ENCODE measurements at regions not wholly inside any gene's neighbourhood (a gene's known extent, or its start where the extent isn't known, plus 50 kb on each side); places are given as distances from the start of the nearest gene placed in this dataset.

GRCh38 chr1:217072926-217073325 is 349.7 kb upstream of the ESRRG start:
- H3K27ac ChIP-seq (ENCODE audit: low read depth in 2 of 2, low read length in 1 of 2), result no peak overlapping the region
- H3K36me3 ChIP-seq (ENCODE audit: control insufficient read depth in 2 of 2, insufficient read depth in 2 of 2, low read length in 1 of 2), result no peaks in the 10 kb centered on the region
- H3K9me3 ChIP-seq (ENCODE audit: control insufficient read depth in 2 of 2, insufficient read depth in 1 of 2, low read depth in 1 of 2, low read length in 1 of 2), result no peaks in the 10 kb centered on the region
- H3K4me1 ChIP-seq (ENCODE audit: control insufficient read depth in 2 of 2, insufficient read depth in 2 of 2, low read length in 1 of 2), result no peaks in the 10 kb centered on the region
- H3K27me3 ChIP-seq (ENCODE audit: control insufficient read depth in 1 of 2, insufficient read depth in 2 of 2, low read length in 2 of 2), result no peaks in the 10 kb centered on the region
- H3K4me3 ChIP-seq (ENCODE audit: low read depth in 1 of 2, low read length in 2 of 2), result no peak overlapping the region
- WGBS, 2 donors, result 62 to 66% methylated on average over 1 of the region's 1 CpG

GRCh38 chr1:217067642-217068041 is 344.4 kb upstream of the ESRRG start:
- Histone ChIP-seq H3K4me1 (ENCODE audit: control insufficient read depth in 2 of 2, insufficient read depth in 2 of 2, low read length in 1 of 2) (no peaks in the 10 kb centered on the region), H3K4me3 (ENCODE audit: low read depth in 1 of 2, low read length in 2 of 2) (no peak overlapping the region), H3K27me3 (ENCODE audit: control insufficient read depth in 1 of 2, insufficient read depth in 2 of 2, low read length in 2 of 2) (no peaks in the 10 kb centered on the region), H3K36me3 (ENCODE audit: control insufficient read depth in 2 of 2, insufficient read depth in 2 of 2, low read length in 1 of 2) (no peaks in the 10 kb centered on the region), H3K27ac (ENCODE audit: low read depth in 2 of 2, low read length in 1 of 2) (no peak overlapping the region), H3K9me3 (ENCODE audit: control insufficient read depth in 2 of 2, insufficient read depth in 1 of 2, low read depth in 1 of 2, low read length in 1 of 2) (no peaks in the 10 kb centered on the region)
- 53 to 57% methylated on average over 1 of the region's 1 CpG for whole genome bisulfite sequencing, 2 donors

- no peaks in the 10 kb centered on the region for H3K27me3 ChIP-seq (ENCODE audit: control insufficient read depth in 1 of 2, insufficient read depth in 2 of 2, low read length in 2 of 2)
- no peaks in the 10 kb centered on the region for H3K36me3 ChIP-seq (ENCODE audit: control insufficient read depth in 2 of 2, insufficient read depth in 2 of 2, low read length in 1 of 2)
- no peak overlapping the region for H3K4me3 ChIP-seq (ENCODE audit: low read depth in 1 of 2, low read length in 2 of 2)
- no peaks in the 10 kb centered on the region for H3K9me3 ChIP-seq (ENCODE audit: control insufficient read depth in 2 of 2, insufficient read depth in 1 of 2, low read depth in 1 of 2, low read length in 1 of 2)
- 77 to 85% methylated on average over 3 of the region's 3 CpGs for WGBS, 2 donors
- H3K4me1 ChIP-seq (ENCODE audit: control insufficient read depth in 2 of 2, insufficient read depth in 2 of 2, low read length in 1 of 2), result no peaks in the 10 kb centered on the region
- no peak overlapping the region for H3K27ac ChIP-seq (ENCODE audit: low read depth in 2 of 2, low read length in 1 of 2)
These were observed 343.6 kb upstream of the ESRRG start for GRCh38 chr1:217066794-217067193.

GRCh38 chr1:217063172-217063908 is 340.1 kb upstream of the ESRRG start:
- Histone ChIP-seq H3K36me3 (ENCODE audit: control insufficient read depth in 2 of 2, insufficient read depth in 2 of 2, low read length in 1 of 2) (no peaks in the 10 kb centered on the region), H3K4me3 (ENCODE audit: low read depth in 1 of 2, low read length in 2 of 2) (no peak overlapping the region), H3K27me3 (ENCODE audit: control insufficient read depth in 1 of 2, insufficient read depth in 2 of 2, low read length in 2 of 2) (no peaks in the 10 kb centered on the region), H3K4me1 (ENCODE audit: control insufficient read depth in 2 of 2, insufficient read depth in 2 of 2, low read length in 1 of 2) (no peaks in the 10 kb centered on the region), H3K9me3 (ENCODE audit: control insufficient read depth in 2 of 2, insufficient read depth in 1 of 2, low read depth in 1 of 2, low read length in 1 of 2) (no peaks in the 10 kb centered on the region), H3K27ac (ENCODE audit: low read depth in 2 of 2, low read length in 1 of 2) (no peak overlapping the region)
- 65 to 66% methylated on average over 6 of the region's 6 CpGs for WGBS, 2 donors

- Histone ChIP-seq H3K4me3 (ENCODE audit: low read depth in 1 of 2, low read length in 2 of 2) (no peak overlapping the region), H3K27ac (ENCODE audit: low read depth in 2 of 2, low read length in 1 of 2) (no peak overlapping the region), H3K36me3 (ENCODE audit: control insufficient read depth in 2 of 2, insufficient read depth in 2 of 2, low read length in 1 of 2) (no peaks in the 10 kb centered on the region), H3K9me3 (ENCODE audit: control insufficient read depth in 2 of 2, insufficient read depth in 1 of 2, low read depth in 1 of 2, low read length in 1 of 2) (no peaks in the 10 kb centered on the region), H3K27me3 (ENCODE audit: control insufficient read depth in 1 of 2, insufficient read depth in 2 of 2, low read length in 2 of 2) (no peaks in the 10 kb centered on the region), H3K4me1 (ENCODE audit: control insufficient read depth in 2 of 2, insufficient read depth in 2 of 2, low read length in 1 of 2) (no peaks in the 10 kb centered on the region)
- 59 to 60% methylated on average over 3 of the region's 3 CpGs for WGBS, 2 donors
These were observed 339.4 kb upstream of the ESRRG start for GRCh38 chr1:217062586-217062985.

- no peaks in the 10 kb centered on the region for H3K27me3 ChIP-seq (ENCODE audit: control insufficient read depth in 1 of 2, insufficient read depth in 2 of 2, low read length in 2 of 2)
- no peaks in the 10 kb centered on the region for H3K36me3 ChIP-seq (ENCODE audit: control insufficient read depth in 2 of 2, insufficient read depth in 2 of 2, low read length in 1 of 2)
- no peaks in the 10 kb centered on the region for H3K4me1 ChIP-seq (ENCODE audit: control insufficient read depth in 2 of 2, insufficient read depth in 2 of 2, low read length in 1 of 2)
- WGBS, 2 donors, result 42 to 57% methylated on average over 1 of the region's 1 CpG
- no peak overlapping the region for H3K27ac ChIP-seq (ENCODE audit: low read depth in 2 of 2, low read length in 1 of 2)
- no peaks in the 10 kb centered on the region for H3K9me3 ChIP-seq (ENCODE audit: control insufficient read depth in 2 of 2, insufficient read depth in 1 of 2, low read depth in 1 of 2, low read length in 1 of 2)
- no peak overlapping the region for H3K4me3 ChIP-seq (ENCODE audit: low read depth in 1 of 2, low read length in 2 of 2)
These were observed 336.2 kb upstream of the ESRRG start for GRCh38 chr1:217059401-217059800.

- Histone ChIP-seq H3K4me1 (ENCODE audit: control insufficient read depth in 2 of 2, insufficient read depth in 2 of 2, low read length in 1 of 2) (no peaks in the 10 kb centered on the region), H3K36me3 (ENCODE audit: control insufficient read depth in 2 of 2, insufficient read depth in 2 of 2, low read length in 1 of 2) (no peaks in the 10 kb centered on the region), H3K27me3 (ENCODE audit: control insufficient read depth in 1 of 2, insufficient read depth in 2 of 2, low read length in 2 of 2) (no peaks in the 10 kb centered on the region), H3K9me3 (ENCODE audit: control insufficient read depth in 2 of 2, insufficient read depth in 1 of 2, low read depth in 1 of 2, low read length in 1 of 2) (no peaks in the 10 kb centered on the region), H3K4me3 (ENCODE audit: low read depth in 1 of 2, low read length in 2 of 2) (no peak overlapping the region), H3K27ac (ENCODE audit: low read depth in 2 of 2, low read length in 1 of 2) (no peak overlapping the region)
- WGBS, 2 donors, result 81 to 82% methylated on average over 3 of the region's 3 CpGs
These were observed 330.4 kb upstream of the ESRRG start for GRCh38 chr1:217053676-217054075.

GRCh38 chr1:217052626-217053025 is 329.4 kb upstream of the ESRRG start:
- Histone ChIP-seq H3K27ac (ENCODE audit: low read depth in 2 of 2, low read length in 1 of 2) (no peak overlapping the region), H3K9me3 (ENCODE audit: control insufficient read depth in 2 of 2, insufficient read depth in 1 of 2, low read depth in 1 of 2, low read length in 1 of 2) (no peaks in the 10 kb centered on the region), H3K36me3 (ENCODE audit: control insufficient read depth in 2 of 2, insufficient read depth in 2 of 2, low read length in 1 of 2) (no peaks in the 10 kb centered on the region), H3K4me3 (ENCODE audit: low read depth in 1 of 2, low read length in 2 of 2) (no peak overlapping the region), H3K4me1 (ENCODE audit: control insufficient read depth in 2 of 2, insufficient read depth in 2 of 2, low read length in 1 of 2) (no peaks in the 10 kb centered on the region), H3K27me3 (ENCODE audit: control insufficient read depth in 1 of 2, insufficient read depth in 2 of 2, low read length in 2 of 2) (no peaks in the 10 kb centered on the region)
- 69 to 71% methylated on average over 2 of the region's 2 CpGs for whole genome bisulfite sequencing, 2 donors

- no peak overlapping the region for H3K4me3 ChIP-seq (ENCODE audit: low read depth in 1 of 2, low read length in 2 of 2)
- WGBS, 2 donors, result 67 to 82% methylated on average over 2 of the region's 2 CpGs
- H3K9me3 ChIP-seq (ENCODE audit: control insufficient read depth in 2 of 2, insufficient read depth in 1 of 2, low read depth in 1 of 2, low read length in 1 of 2), result no peaks in the 10 kb centered on the region
- H3K27ac ChIP-seq (ENCODE audit: low read depth in 2 of 2, low read length in 1 of 2), result no peak overlapping the region
- no peaks in the 10 kb centered on the region for H3K4me1 ChIP-seq (ENCODE audit: control insufficient read depth in 2 of 2, insufficient read depth in 2 of 2, low read length in 1 of 2)
- H3K27me3 ChIP-seq (ENCODE audit: control insufficient read depth in 1 of 2, insufficient read depth in 2 of 2, low read length in 2 of 2), result no peaks in the 10 kb centered on the region
- H3K36me3 ChIP-seq (ENCODE audit: control insufficient read depth in 2 of 2, insufficient read depth in 2 of 2, low read length in 1 of 2), result no peaks in the 10 kb centered on the region
These were observed 329.0 kb upstream of the ESRRG start for GRCh38 chr1:217052196-217052595.

GRCh38 chr1:217049721-217050120 is 326.5 kb upstream of the ESRRG start:
- Histone ChIP-seq H3K4me3 (ENCODE audit: low read depth in 1 of 2, low read length in 2 of 2) (no peak overlapping the region), H3K9me3 (ENCODE audit: control insufficient read depth in 2 of 2, insufficient read depth in 1 of 2, low read depth in 1 of 2, low read length in 1 of 2) (no peaks in the 10 kb centered on the region), H3K27me3 (ENCODE audit: control insufficient read depth in 1 of 2, insufficient read depth in 2 of 2, low read length in 2 of 2) (no peaks in the 10 kb centered on the region), H3K27ac (ENCODE audit: low read depth in 2 of 2, low read length in 1 of 2) (no peak overlapping the region), H3K36me3 (ENCODE audit: control insufficient read depth in 2 of 2, insufficient read depth in 2 of 2, low read length in 1 of 2) (no peaks in the 10 kb centered on the region), H3K4me1 (ENCODE audit: control insufficient read depth in 2 of 2, insufficient read depth in 2 of 2, low read length in 1 of 2) (no peaks in the 10 kb centered on the region)
- 38 to 46% methylated on average over 2 of the region's 2 CpGs for WGBS, 2 donors

Data from esophagus (tissue), 2 donors.